ENCODE measurements at regions not wholly inside any gene's neighbourhood (a gene's known extent, or its start where the extent isn't known, plus 50 kb on each side); places are given as distances from the start of the nearest gene placed in this dataset.

- Histone ChIP-seq H3K9me1 (ENCODE audit: control insufficient read depth, extremely low read depth, insufficient read depth, low read length) (no peaks in the 10 kb centered on the region), H3K27ac (ENCODE audit: control insufficient read depth, insufficient read depth, low read length) (no peak overlapping the region), H4K20me1 (ENCODE audit: control insufficient read depth, extremely low read depth, insufficient read depth, low read length) (no peaks in the 10 kb centered on the region), H3K4me2 (ENCODE audit: control insufficient read depth, extremely low read depth, insufficient read depth, low read depth, low read length) (no peak overlapping the region), H3K9ac (ENCODE audit: control insufficient read depth, extremely low read depth, insufficient read depth, low read length) (no peak overlapping the region), H3K9me3 (ENCODE audit: control insufficient read depth, low read depth, low read length) (no peaks in the 10 kb centered on the region), H2AFZ (ENCODE audit: control insufficient read depth, low read length) (no peak overlapping the region), H3K79me2 (ENCODE audit: control insufficient read depth, insufficient read depth, low read length) (no peaks in the 10 kb centered on the region), H3K36me3 (ENCODE audit: control insufficient read depth in 2 of 2, extremely low read depth in 1 of 2, insufficient read depth in 2 of 2, low read length in 2 of 2) (no peaks in the 10 kb centered on the region), H3K4me1 (ENCODE audit: control insufficient read depth, extremely low read depth, insufficient read depth, low read length) (no peaks in the 10 kb centered on the region), H3K27me3 (ENCODE audit: control insufficient read depth, extremely low read depth, insufficient read depth, low read length) (no peaks in the 10 kb centered on the region), H3K4me3 (ENCODE audit: control insufficient read depth in 2 of 3, extremely low read depth in 1 of 3, insufficient read depth in 2 of 3, low read depth in 1 of 3, low read length in 3 of 3) (no peak overlapping the region)
- no peak for DNase-seq (ENCODE audit: low read depth, low spot score)
- dilution Hi-C loops (cut with MboI; ENCODE audit: extremely low pct_ligation_motif_present, low sequenced_read_pairs): no loop called here
- FAIRE-seq: no peak
- TF ChIP-seq EZH2 (IDR thresholded peaks at IDR 0.05; ENCODE audit: low read length) (no peak), CTCF (optimal IDR thresholded peaks at IDR 0.05 in 1 of 3, IDR thresholded peaks at IDR 0.05 in 1 of 3, conservative IDR thresholded peaks at IDR 0.05 in 1 of 3; ENCODE audit: extremely low read depth in 1 of 3, insufficient read depth in 2 of 3, low read length in 3 of 3) (no peak)
Measured at GRCh38 chr3:151611419-151611818, 122.3 kb upstream of the AADACL2 start.

GRCh38 chr3:151609491-151609890 lies 124.2 kb upstream of the AADACL2 start:
- no peaks in the 10 kb centered on the region for H3K4me1 ChIP-seq (ENCODE audit: control insufficient read depth, extremely low read depth, insufficient read depth, low read length)
- H3K4me2 ChIP-seq (ENCODE audit: control insufficient read depth, extremely low read depth, insufficient read depth, low read depth, low read length): no peak overlapping the region
- no peak overlapping the region for H3K4me3 ChIP-seq (ENCODE audit: control insufficient read depth in 2 of 3, extremely low read depth in 1 of 3, insufficient read depth in 2 of 3, low read depth in 1 of 3, low read length in 3 of 3)
- no peak overlapping the region for H2AFZ ChIP-seq (ENCODE audit: control insufficient read depth, low read length)
- FAIRE-seq (no peak), DNase-seq (ENCODE audit: low read depth, low spot score) (no peak)
- H3K9ac ChIP-seq (ENCODE audit: control insufficient read depth, extremely low read depth, insufficient read depth, low read length): no peak overlapping the region
- H4K20me1 ChIP-seq (ENCODE audit: control insufficient read depth, extremely low read depth, insufficient read depth, low read length): no peaks in the 10 kb centered on the region
- no peaks in the 10 kb centered on the region for H3K9me3 ChIP-seq (ENCODE audit: control insufficient read depth, low read depth, low read length)
- H3K27ac ChIP-seq (ENCODE audit: control insufficient read depth, insufficient read depth, low read length): no peak overlapping the region
- no peaks in the 10 kb centered on the region for H3K27me3 ChIP-seq (ENCODE audit: control insufficient read depth, extremely low read depth, insufficient read depth, low read length)
- no peaks in the 10 kb centered on the region for H3K36me3 ChIP-seq (ENCODE audit: control insufficient read depth in 2 of 2, extremely low read depth in 1 of 2, insufficient read depth in 2 of 2, low read length in 2 of 2)
- H3K9me1 ChIP-seq (ENCODE audit: control insufficient read depth, extremely low read depth, insufficient read depth, low read length): no peaks in the 10 kb centered on the region
- no peak for TF ChIP-seq EZH2 (IDR thresholded peaks at IDR 0.05; ENCODE audit: low read length)
- no peaks in the 10 kb centered on the region for H3K79me2 ChIP-seq (ENCODE audit: control insufficient read depth, insufficient read depth, low read length)
- dilution Hi-C loops (cut with MboI; ENCODE audit: extremely low pct_ligation_motif_present, low sequenced_read_pairs): no loop called here

- Histone ChIP-seq H3K9me1 (ENCODE audit: control insufficient read depth, extremely low read depth, insufficient read depth, low read length) (no peaks in the 10 kb centered on the region), H2AFZ (ENCODE audit: control insufficient read depth, low read length) (no peak overlapping the region), H3K9ac (ENCODE audit: control insufficient read depth, extremely low read depth, insufficient read depth, low read length) (no peak overlapping the region), H3K79me2 (ENCODE audit: control insufficient read depth, insufficient read depth, low read length) (no peaks in the 10 kb centered on the region), H3K27me3 (ENCODE audit: control insufficient read depth, extremely low read depth, insufficient read depth, low read length) (no peaks in the 10 kb centered on the region), H3K27ac (ENCODE audit: control insufficient read depth, insufficient read depth, low read length) (no peak overlapping the region), H4K20me1 (ENCODE audit: control insufficient read depth, extremely low read depth, insufficient read depth, low read length) (no peaks in the 10 kb centered on the region), H3K4me3 (ENCODE audit: control insufficient read depth in 2 of 3, extremely low read depth in 1 of 3, insufficient read depth in 2 of 3, low read depth in 1 of 3, low read length in 3 of 3) (no peak overlapping the region), H3K4me2 (ENCODE audit: control insufficient read depth, extremely low read depth, insufficient read depth, low read depth, low read length) (no peak overlapping the region), H3K36me3 (ENCODE audit: control insufficient read depth in 2 of 2, extremely low read depth in 1 of 2, insufficient read depth in 2 of 2, low read length in 2 of 2) (no peaks in the 10 kb centered on the region), H3K9me3 (ENCODE audit: control insufficient read depth, low read depth, low read length) (no peaks in the 10 kb centered on the region), H3K4me1 (ENCODE audit: control insufficient read depth, extremely low read depth, insufficient read depth, low read length) (no peaks in the 10 kb centered on the region)
- dilution Hi-C loops (cut with MboI; ENCODE audit: extremely low pct_ligation_motif_present, low sequenced_read_pairs): no loop called here
- TF ChIP-seq CTCF (optimal IDR thresholded peaks at IDR 0.05 in 1 of 3, IDR thresholded peaks at IDR 0.05 in 1 of 3, conservative IDR thresholded peaks at IDR 0.05 in 1 of 3; ENCODE audit: extremely low read depth in 1 of 3, insufficient read depth in 2 of 3, low read length in 3 of 3) (no peak), EZH2 (IDR thresholded peaks at IDR 0.05; ENCODE audit: low read length) (no peak)
- no peak for DNase-seq (ENCODE audit: low read depth, low spot score)
- FAIRE-seq: no peak
Measured at GRCh38 chr3:151604891-151605290, 128.8 kb upstream of the AADACL2 start.
